ENCODE measurements at regions not wholly inside any gene's neighbourhood (a gene's known extent, or its start where the extent isn't known, plus 50 kb on each side); places are given as distances from the start of the nearest gene placed in this dataset.
"Not testable (repeated sequence)": the region's sequence is repeated elsewhere in the genome, so short reads cannot be mapped to it uniquely, and the experiment has no call there.

- H3K27ac ChIP-seq (ENCODE audit: low read depth); H3F3A ChIP-seq (replicated peaks; ENCODE audit: low read depth); H3K36me3 Mint-ChIP-seq (ENCODE audit: low read depth); H3K79me2 ChIP-seq (replicated peaks; ENCODE audit: insufficient read depth); ATAC-seq; H3K27ac Mint-ChIP-seq; DNase-seq (ENCODE audit: low spot score); H2AFZ ChIP-seq; H3K27me3 Mint-ChIP-seq (ENCODE audit: insufficient read depth, low read depth, poor library complexity); H3K9me2 ChIP-seq (ENCODE audit: insufficient read depth); H3K4me3 Mint-ChIP-seq; H3K4me3 ChIP-seq; H3K4me1 ChIP-seq (ENCODE audit: insufficient read depth); H3K27me3 ChIP-seq (ENCODE audit: insufficient read depth); H3K4me1 Mint-ChIP-seq; H3K36me3 ChIP-seq (ENCODE audit: insufficient read depth); H3K4me2 ChIP-seq; H4K20me1 ChIP-seq (replicated peaks; ENCODE audit: insufficient read depth): not testable (repeated sequence)
- peaks cover 20% of the 10 kb centered on the region for H3K9me3 Mint-ChIP-seq
Observed at GRCh38 chr12:25341877-25342276, 91.1 kb upstream of the KRAS start.

- no peak overlapping the region for H3K4me3 ChIP-seq
- peaks cover 7% of the 10 kb centered on the region; the same call in 2 of the 3 replicates for H3K36me3 Mint-ChIP-seq (ENCODE audit: low read depth)
- H3K4me1 Mint-ChIP-seq = no peaks in the 10 kb centered on the region
- H3K4me1 ChIP-seq (ENCODE audit: insufficient read depth) = no peaks in the 10 kb centered on the region
- H3K36me3 ChIP-seq (ENCODE audit: insufficient read depth) = no peaks in the 10 kb centered on the region
- H4K20me1 ChIP-seq (replicated peaks; ENCODE audit: insufficient read depth) = no peaks in the 10 kb centered on the region
- no peak overlapping the region for H3K27ac Mint-ChIP-seq
- no peak overlapping the region for H2AFZ ChIP-seq
- H3K27ac ChIP-seq (ENCODE audit: low read depth) = no peak overlapping the region
- no peaks in the 10 kb centered on the region for H3K79me2 ChIP-seq (replicated peaks; ENCODE audit: insufficient read depth)
- no peak overlapping the region for H3K4me3 Mint-ChIP-seq
- no peaks in the 10 kb centered on the region; the same call in 1 of the 2 replicates for H3K9me2 ChIP-seq (ENCODE audit: insufficient read depth)
- no peak overlapping the region for H3K4me2 ChIP-seq
- no peaks in the 10 kb centered on the region for H3K27me3 ChIP-seq (ENCODE audit: insufficient read depth)
- no peaks in the 10 kb centered on the region for H3F3A ChIP-seq (replicated peaks; ENCODE audit: low read depth)
- no peak for TF ChIP-seq POLR2AphosphoS5 (IDR thresholded peaks at IDR 0.05; ENCODE audit: low read depth)
- TF ChIP-seq STAT1 (IDR thresholded peaks at IDR 0.05; ENCODE audit: unreplicated experiment) = no peak
- TF ChIP-seq CTCF (conservative IDR thresholded peaks at IDR 0.05; ENCODE audit: low read depth in 2 of 2) = no peak
- TF ChIP-seq REST (IDR thresholded peaks at IDR 0.05; ENCODE audit: unreplicated experiment) = no peak
- TF ChIP-seq CREB1 (CRISPR knock-in tag; IDR thresholded peaks at IDR 0.05; ENCODE audit: low read depth) = no peak
- no peak for TF ChIP-seq ZNF462 (CRISPR knock-in tag; IDR thresholded peaks at IDR 0.05)
- no peak for TF ChIP-seq EZH2 (IDR thresholded peaks at IDR 0.05; ENCODE audit: low read depth, unreplicated experiment)
- no peaks in the 10 kb centered on the region for H3K27me3 Mint-ChIP-seq (ENCODE audit: insufficient read depth, low read depth, poor library complexity)
- H3K9me3 Mint-ChIP-seq = peaks cover 13% of the 10 kb centered on the region
- ATAC-seq = no peak
- DNase-seq (ENCODE audit: low spot score) = no peak
Observed at GRCh38 chr12:25337916-25338315, 87.2 kb upstream of the KRAS start.

Data from GM23338 (cell line).